HG03103 (cell line): ENCODE measurements at regions not wholly inside any gene's neighbourhood (a gene's known extent, or its start where the extent isn't known, plus 50 kb on each side); places are given as distances from the start of the nearest gene placed in this dataset.
"Not testable (repeated sequence)": the region's sequence is repeated elsewhere in the genome, so short reads cannot be mapped to it uniquely, and the experiment has no call there.

Source experiments
- ATAC-seq: cut with Tn5 transposase; IDR thresholded peaks from one replicate; pipeline ENCODE4 v1.9.1; 2021; ENCODE audit warnings: low read depth; ENCODE audit not compliant: unreplicated experiment

GRCh38 chr11:80778941-80779340, 1338.1 kb upstream of the TENM4 start:
- ATAC-seq: no peak

- ATAC-seq: no peak
Measured at GRCh38 chr11:80778432-80778831, 1337.6 kb upstream of the TENM4 start.

GRCh38 chr11:80773919-80774318, 1333.1 kb upstream of the TENM4 start:
- no peak for ATAC-seq

- no peak for ATAC-seq
Measured at GRCh38 chr11:80771017-80771416, 1330.2 kb upstream of the TENM4 start.

GRCh38 chr11:80758787-80759186, 1318.0 kb upstream of the TENM4 start:
- no peak for ATAC-seq

- ATAC-seq: no peak
Measured at GRCh38 chr11:80748207-80748925, 1307.5 kb upstream of the TENM4 start.

- no peak for ATAC-seq
Measured at GRCh38 chr11:80746300-80746699, 1305.5 kb upstream of the TENM4 start.

GRCh38 chr11:80745416-80745815, 1304.6 kb upstream of the TENM4 start:
- no peak for ATAC-seq

- ATAC-seq: no peak
Measured at GRCh38 chr11:80733790-80734189, 1293.0 kb upstream of the TENM4 start.

GRCh38 chr11:80733361-80733760, 1292.5 kb upstream of the TENM4 start:
- ATAC-seq: no peak

- ATAC-seq: peak; percentile 69
Measured at GRCh38 chr11:80727315-80727714, 1286.5 kb upstream of the TENM4 start.

- ATAC-seq: no peak
Measured at GRCh38 chr11:80726236-80726635, 1285.4 kb upstream of the TENM4 start.

GRCh38 chr11:80724366-80724765, 1283.5 kb upstream of the TENM4 start:
- ATAC-seq: no peak

- no peak for ATAC-seq
Measured at GRCh38 chr11:80722629-80723028, 1281.8 kb upstream of the TENM4 start.

GRCh38 chr11:80720295-80720694, 1279.5 kb upstream of the TENM4 start:
- ATAC-seq: no peak

- ATAC-seq: no peak
Measured at GRCh38 chr11:80719292-80719646, 1278.4 kb upstream of the TENM4 start.

- ATAC-seq: no peak
Measured at GRCh38 chr11:80718611-80719291, 1277.9 kb upstream of the TENM4 start.

GRCh38 chr11:80702264-80702663, 1261.4 kb upstream of the TENM4 start:
- no peak for ATAC-seq

- no peak for ATAC-seq
Measured at GRCh38 chr11:80700386-80700785, 1259.6 kb upstream of the TENM4 start.

- not testable (repeated sequence) for ATAC-seq
Measured at GRCh38 chr11:80699406-80700177, 1258.8 kb upstream of the TENM4 start.

- no peak for ATAC-seq
Measured at GRCh38 chr11:80698637-80699036, 1257.8 kb upstream of the TENM4 start.

- ATAC-seq: no peak
Measured at GRCh38 chr11:80694385-80694784, 1253.6 kb upstream of the TENM4 start.
